Esophagus squamous epithelium (tissue), 5 donors: ENCODE measurements at regions not wholly inside any gene's neighbourhood (a gene's known extent, or its start where the extent isn't known, plus 50 kb on each side); places are given as distances from the start of the nearest gene placed in this dataset.
"Not testable (repeated sequence)": the region's sequence is repeated elsewhere in the genome, so short reads cannot be mapped to it uniquely, and the experiment has no call there.

Experiments used
- DNase-seq: peaks from one replicate; lab custom pipeline; 2025; lab: John Stamatoyannopoulos, UW
- H3K27ac ChIP-seq, 4 donors: fragments of 200-600 bp; sonication (generic); one replicate each; pipeline ENCODE4 v1.5.1; 2016 to 2019; ENCODE audit warnings: mild to moderate bottlenecking in 1 of 4
- H3K27me3 ChIP-seq, 4 donors: fragments of 200-600 bp; sonication (generic); 1 replicate in 3 of 4; 2 replicates in 1 of 4; pipeline versions ENCODE4 v1.5.1 to v1.6.0; 2017 to 2021; ENCODE audit warnings: antibody characterized with exemption in 1 of 4
- H3K36me3 ChIP-seq, 3 donors: fragments of 200-600 bp; sonication (generic); one replicate each; pipeline ENCODE4 v1.5.1; 2016 to 2019
- H3K4me1 ChIP-seq, 3 donors: fragments of 200-600 bp; sonication (generic); one replicate each; pipeline ENCODE4 v1.5.1; 2017 to 2019
- H3K4me3 ChIP-seq, 4 donors: fragments of 200-600 bp; sonication (generic); 1 replicate in 3 of 4; 2 replicates in 1 of 4; pipeline ENCODE4 v1.5.1; 2016 to 2019; ENCODE audit warnings: mild to moderate bottlenecking in 2 of 4, moderate library complexity in 1 of 4
- H3K9me3 ChIP-seq, 3 donors: fragments of 200-600 bp; sonication (generic); one replicate each; pipeline ENCODE4 v1.5.1; 2016 to 2019
- POLR2A ChIP-seq, 4 donors: fragments of 450-650 bp; IDR thresholded peaks; one replicate each; pipeline ENCODE4 v1.6.1; 2017; ENCODE audit warnings: antibody characterized with exemption in 4 of 4, mild to moderate bottlenecking in 4 of 4, moderate library complexity in 3 of 4
- WGBS, 2 donors: methylation state at CpG; one replicate each; pipeline ENCODE4 v1.1.5; 2018; 5-methylcytosine and 5-hydroxymethylcytosine counted together
- intact Hi-C: fragments of 100-400 bp; cut with DNase I; formaldehyde crosslinking; loops from one replicate; pipeline ENCODE4 v1.15.0; 2022
- TF ChIP-seq, protein P1 (sequence below), 6 experiments: fragments of 450-650 bp in 4 of 6; fragments of 200-600 bp in 2 of 6; sonication (generic) in 2 of 6; IDR thresholded peaks; one replicate each; pipeline ENCODE4 v1.5.1; 2016 to 2019; ENCODE audit warnings: antibody characterized with exemption in 6 of 6, mild to moderate bottlenecking in 4 of 6, moderate library complexity in 4 of 6
- donor health status: DM: yes; HTN: yes; CAD: no.

DNA sequence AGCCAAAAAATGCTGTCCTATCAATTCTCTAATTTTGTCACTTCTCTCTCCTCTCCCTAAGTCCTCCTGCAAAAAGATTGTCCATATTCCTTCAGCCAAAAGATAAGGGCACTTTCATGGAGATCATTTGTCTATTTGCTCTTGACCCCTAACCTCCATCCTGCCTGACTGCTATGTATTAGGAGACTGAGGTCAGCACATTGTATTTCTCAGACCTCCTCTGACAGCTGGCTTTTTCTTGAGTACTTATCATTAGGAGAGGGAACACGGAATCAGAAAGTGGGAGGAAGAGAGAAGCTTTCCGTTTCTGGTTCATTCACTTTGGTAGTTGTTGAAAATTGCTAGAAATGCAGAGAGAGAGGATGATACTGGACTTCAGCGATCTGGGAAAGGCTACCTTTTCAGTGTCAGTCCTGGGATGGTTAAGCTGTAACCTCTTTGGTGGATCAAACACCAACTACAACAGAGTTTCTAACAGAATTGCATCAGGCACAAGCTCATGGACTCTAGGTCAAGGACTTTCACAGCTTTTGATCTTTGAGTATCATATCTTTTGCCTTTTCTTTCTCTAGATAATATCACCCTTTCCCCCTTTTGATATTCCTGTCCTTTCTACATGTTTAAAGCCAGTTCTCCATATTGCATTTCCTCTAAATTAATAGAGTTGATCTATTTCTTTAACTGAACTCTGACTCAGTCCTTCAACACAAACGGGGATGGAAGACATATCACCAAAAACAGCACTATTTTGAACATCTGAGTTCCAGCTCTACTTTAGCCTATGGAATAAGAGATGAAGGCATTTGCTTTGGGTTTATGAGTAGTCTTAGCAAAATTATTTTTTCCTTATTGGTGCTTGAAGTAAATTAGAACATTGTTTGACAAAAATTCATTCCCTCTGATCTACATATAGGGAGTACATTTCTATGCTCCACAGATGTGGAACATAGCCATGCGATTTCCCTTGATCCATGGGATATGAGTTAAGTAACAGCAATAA lies 63.3 kb upstream of the KYNU start:
- intact Hi-C loops, result no loop called here
- Histone ChIP-seq H3K27me3 (no peaks in the 10 kb centered on the region), H3K4me3 (no peak overlapping the region), H3K4me1 (no peaks in the 10 kb centered on the region), H3K9me3 (no peaks in the 10 kb centered on the region), H3K36me3 (no peaks in the 10 kb centered on the region), H3K27ac (no peak overlapping the region)
- WGBS, 2 donors, result 81 to 85% methylated on average over 5 of the region's 5 CpGs
- DNase-seq, result no peak
- TF ChIP-seq, protein P1, sequence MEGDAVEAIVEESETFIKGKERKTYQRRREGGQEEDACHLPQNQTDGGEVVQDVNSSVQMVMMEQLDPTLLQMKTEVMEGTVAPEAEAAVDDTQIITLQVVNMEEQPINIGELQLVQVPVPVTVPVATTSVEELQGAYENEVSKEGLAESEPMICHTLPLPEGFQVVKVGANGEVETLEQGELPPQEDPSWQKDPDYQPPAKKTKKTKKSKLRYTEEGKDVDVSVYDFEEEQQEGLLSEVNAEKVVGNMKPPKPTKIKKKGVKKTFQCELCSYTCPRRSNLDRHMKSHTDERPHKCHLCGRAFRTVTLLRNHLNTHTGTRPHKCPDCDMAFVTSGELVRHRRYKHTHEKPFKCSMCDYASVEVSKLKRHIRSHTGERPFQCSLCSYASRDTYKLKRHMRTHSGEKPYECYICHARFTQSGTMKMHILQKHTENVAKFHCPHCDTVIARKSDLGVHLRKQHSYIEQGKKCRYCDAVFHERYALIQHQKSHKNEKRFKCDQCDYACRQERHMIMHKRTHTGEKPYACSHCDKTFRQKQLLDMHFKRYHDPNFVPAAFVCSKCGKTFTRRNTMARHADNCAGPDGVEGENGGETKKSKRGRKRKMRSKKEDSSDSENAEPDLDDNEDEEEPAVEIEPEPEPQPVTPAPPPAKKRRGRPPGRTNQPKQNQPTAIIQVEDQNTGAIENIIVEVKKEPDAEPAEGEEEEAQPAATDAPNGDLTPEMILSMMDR (IDR thresholded peaks at IDR 0.05), result no peak
- no peak for TF ChIP-seq POLR2A (IDR thresholded peaks at IDR 0.05)

DNA sequence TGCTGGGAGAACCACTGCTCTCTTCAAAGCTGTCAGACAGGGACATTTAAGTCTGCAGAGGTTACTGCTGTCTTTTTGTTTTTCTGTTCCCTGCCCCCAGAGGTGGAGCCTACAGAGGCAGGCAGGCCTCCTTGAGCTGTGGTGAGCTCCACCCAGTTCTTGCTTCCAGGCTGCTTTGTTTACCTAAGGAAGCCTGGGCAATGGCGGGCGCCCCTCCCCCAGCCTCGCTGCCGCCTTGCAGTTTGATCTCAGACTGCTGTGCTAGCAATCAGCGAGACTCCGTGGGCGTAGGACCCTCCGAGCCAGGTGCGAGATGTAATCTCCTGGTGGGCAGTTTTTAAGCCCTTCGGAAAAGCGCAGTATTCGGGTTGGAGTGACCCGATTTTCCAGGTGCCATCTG lies 65.8 kb upstream of the KYNU start:
- 87% methylated on average over 6 of the region's 13 CpGs; no CpG with 5 or more reads in 1 of the 2 donors for WGBS, 2 donors

DNA sequence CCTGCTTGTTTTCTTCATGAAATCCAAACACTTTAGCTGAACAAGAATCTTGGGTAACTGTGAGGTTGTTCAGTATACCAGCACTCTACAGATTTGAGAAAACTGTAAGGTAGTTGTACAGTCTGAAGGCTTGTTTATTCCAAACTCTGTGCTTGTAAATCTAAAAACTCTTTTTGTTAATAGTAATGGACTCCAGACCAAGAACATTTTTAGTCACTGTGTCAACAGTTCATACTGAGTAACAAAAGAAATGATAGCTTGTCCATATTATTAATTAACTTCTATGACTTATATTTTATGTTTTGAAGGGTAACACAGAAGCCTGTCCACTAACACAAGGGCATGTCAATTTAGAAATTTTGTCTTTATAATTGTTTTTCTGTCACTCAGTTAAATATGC lies 72.2 kb upstream of the KYNU start:
- Histone ChIP-seq H3K27me3 (no peaks in the 10 kb centered on the region), H3K4me1 (no peaks in the 10 kb centered on the region), H3K36me3 (no peaks in the 10 kb centered on the region), H3K27ac (no peak overlapping the region), H3K9me3 (no peaks in the 10 kb centered on the region), H3K4me3 (no peak overlapping the region)
- intact Hi-C loops, result no loop called here
- DNase-seq, result no peak
- TF ChIP-seq, protein P1 (IDR thresholded peaks at IDR 0.05), result no peak
- TF ChIP-seq POLR2A (IDR thresholded peaks at IDR 0.05), result no peak

More for the DNA sequence above, 65.8 kb upstream of the KYNU start:
- H3K27ac ChIP-seq, H3K27me3 ChIP-seq, intact Hi-C loops, H3K9me3 ChIP-seq, H3K4me1 ChIP-seq, DNase-seq, H3K4me3 ChIP-seq, H3K36me3 ChIP-seq: not testable (repeated sequence)

DNA sequence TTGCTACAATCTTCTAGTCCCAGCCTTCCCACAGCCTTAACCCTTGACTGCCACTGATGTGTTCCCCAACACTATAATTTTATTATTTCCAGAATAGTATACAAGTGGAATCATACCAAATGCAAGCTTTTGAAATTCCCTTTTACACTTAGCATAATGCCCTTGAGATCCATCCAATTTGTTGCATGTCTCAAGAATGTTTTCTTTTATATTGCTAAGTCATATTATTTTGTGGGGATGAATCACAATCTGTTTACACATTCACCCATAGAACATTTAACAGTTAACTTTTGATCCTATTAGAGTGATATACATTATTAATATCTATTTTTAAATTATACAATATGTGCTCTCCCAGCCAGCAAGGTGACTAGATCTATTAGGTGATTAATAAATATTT lies 74.3 kb upstream of the KYNU start:
- intact Hi-C loops, result no loop called here
- Histone ChIP-seq H3K27ac (no peak overlapping the region), H3K4me3 (no peak overlapping the region), H3K27me3 (no peaks in the 10 kb centered on the region), H3K36me3 (no peaks in the 10 kb centered on the region), H3K4me1 (no peaks in the 10 kb centered on the region), H3K9me3 (no peaks in the 10 kb centered on the region)
- DNase-seq, result no peak
- no peak for TF ChIP-seq POLR2A (IDR thresholded peaks at IDR 0.05)
- TF ChIP-seq, protein P1 (IDR thresholded peaks at IDR 0.05), result no peak

DNA sequence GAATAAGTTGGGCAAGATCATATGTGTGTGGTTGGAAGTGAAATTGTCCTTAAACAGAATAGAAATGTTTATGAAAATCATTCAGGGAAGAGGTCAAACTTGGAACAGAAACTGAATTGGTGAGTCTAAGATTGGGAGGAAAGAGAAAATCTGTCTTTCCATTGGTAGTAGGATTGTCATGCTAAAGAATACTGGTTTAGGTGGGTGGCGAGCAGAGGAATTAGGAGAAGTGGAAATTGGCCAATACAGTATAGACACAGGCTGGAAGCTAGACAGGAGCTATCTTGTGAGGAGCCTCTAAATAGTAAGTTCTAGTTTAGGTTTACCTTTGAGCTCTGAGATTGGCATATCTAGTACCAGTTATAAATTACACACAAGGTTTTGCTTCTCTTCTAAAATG lies 80.9 kb upstream of the KYNU start:
- no peaks in the 10 kb centered on the region for H3K4me1 ChIP-seq
- H3K36me3 ChIP-seq, result no peaks in the 10 kb centered on the region
- H3K27ac ChIP-seq, result no peak overlapping the region
- intact Hi-C loops, result no loop called here
- DNase-seq, result no peak
- H3K27me3 ChIP-seq, result no peaks in the 10 kb centered on the region
- 90 to 100% methylated on average over 1 of the region's 1 CpG for WGBS, 2 donors
- no peak overlapping the region for H3K4me3 ChIP-seq
- TF ChIP-seq, protein P1 (IDR thresholded peaks at IDR 0.05), result no peak
- TF ChIP-seq POLR2A (IDR thresholded peaks at IDR 0.05), result no peak
- no peaks in the 10 kb centered on the region for H3K9me3 ChIP-seq
